Hepatocyte (in vitro differentiated cells): ENCODE measurements at regions not wholly inside any gene's neighbourhood (a gene's known extent, or its start where the extent isn't known, plus 50 kb on each side); places are given as distances from the start of the nearest gene placed in this dataset.

Source experiments
- DNase-seq: peaks from one replicate; pipeline ENCODE4 v3.0.0-alpha.2; 2016; ENCODE audit warnings: low spot score
- H2AFZ ChIP-seq: fragments of 200-600 bp; sonication (generic); 2 replicates; pipeline ENCODE4 v1.6.0; 2016; ENCODE audit warnings: antibody characterized with exemption, mild to moderate bottlenecking
- H3K27ac ChIP-seq: fragments of 200-600 bp; sonication (generic); 2 replicates; pipeline ENCODE4 v1.5.1; 2016; ENCODE audit warnings: mild to moderate bottlenecking
- H3K27me3 ChIP-seq: fragments of 200-600 bp; sonication (generic); 2 replicates; pipeline ENCODE4 v1.6.1; 2016
- H3K36me3 ChIP-seq: fragments of 200-600 bp; sonication (generic); replicated peaks from 2 replicates; pipeline ENCODE4 v1.5.1; 2016; ENCODE audit warnings: low read depth; ENCODE audit not compliant: insufficient read depth
- H3K4me1 ChIP-seq: fragments of 200-600 bp; sonication (generic); 2 replicates; pipeline ENCODE4 v1.5.1; 2016; ENCODE audit warnings: mild to moderate bottlenecking, moderate library complexity; ENCODE audit not compliant: insufficient read depth
- H3K4me2 ChIP-seq: fragments of 200-600 bp; sonication (generic); 2 replicates; pipeline ENCODE4 v1.6.0; 2016
- H3K4me3 ChIP-seq: fragments of 200-600 bp; sonication (generic); 2 replicates; pipeline ENCODE4 v1.5.1; 2016; ENCODE audit warnings: mild to moderate bottlenecking
- H3K79me2 ChIP-seq: fragments of 200-600 bp; sonication (generic); 2 replicates; pipeline ENCODE4 v1.6.0; 2017; ENCODE audit warnings: mild to moderate bottlenecking
- H3K9me2 ChIP-seq: fragments of 200-600 bp; sonication (generic); replicated peaks from 2 replicates; pipeline ENCODE4 v1.6.0; 2017; ENCODE audit warnings: mild to moderate bottlenecking; ENCODE audit not compliant: insufficient read depth
- H3K9me3 ChIP-seq: fragments of 200-600 bp; sonication (generic); 2 replicates; pipeline ENCODE4 v1.5.1; 2016; ENCODE audit warnings: low read depth, mild to moderate bottlenecking
- H4K20me1 ChIP-seq: fragments of 200-600 bp; sonication (generic); 2 replicates; pipeline ENCODE4 v1.6.0; 2016; ENCODE audit warnings: mild to moderate bottlenecking; ENCODE audit not compliant: insufficient read depth, poor library complexity, severe bottlenecking
- EZH2 ChIP-seq: fragments of 200-600 bp; sonication (generic); IDR thresholded peaks from 2 replicates; pipeline ENCODE4 v1.6.1; 2016; ENCODE audit warnings: antibody characterized with exemption, mild to moderate bottlenecking, borderline replicate concordance
- EZH2phosphoT487 ChIP-seq: fragments of 200-600 bp; sonication (generic); IDR thresholded peaks from one replicate; pipeline ENCODE4 v1.6.1; 2018; ENCODE audit warnings: antibody characterized with exemption, mild to moderate bottlenecking, low read depth, moderate library complexity; ENCODE audit not compliant: unreplicated experiment, severe bottlenecking
- WGBS: methylation state at CpG from one replicate; pipeline ENCODE4 v1.1.6; 2016; ENCODE audit warnings: low lambda C conversion rate; ENCODE audit errors: missing lambda C conversion rate; 5-methylcytosine and 5-hydroxymethylcytosine counted together
- TF ChIP-seq, protein P1 (sequence below): fragments of 200-600 bp; sonication (generic); IDR thresholded peaks from 2 replicates; pipeline ENCODE4 v1.5.1; 2016; ENCODE audit warnings: antibody characterized with exemption, mild to moderate bottlenecking; ENCODE audit not compliant: poor library complexity

DNA sequence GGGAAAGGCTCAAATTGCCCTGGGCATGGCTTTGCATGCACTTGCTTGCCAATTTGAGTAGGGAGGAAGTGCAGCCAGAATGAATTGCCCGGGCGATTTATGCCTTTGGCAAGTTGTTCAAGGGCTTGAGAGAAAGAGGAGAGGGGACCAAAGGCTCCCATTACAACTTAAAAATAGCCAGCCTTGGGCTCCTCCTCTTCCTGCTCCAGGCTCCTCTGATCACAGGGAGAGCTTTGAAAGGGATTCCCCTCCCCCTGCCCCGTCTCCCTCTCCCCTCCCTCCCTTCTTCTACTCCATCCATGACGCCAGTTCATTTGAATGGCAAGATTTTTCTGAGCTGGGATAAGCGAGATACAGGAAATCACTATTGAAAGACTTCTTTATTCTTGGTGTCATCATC is 304.9 kb upstream of the JAG1 start:
- Histone ChIP-seq H3K27me3 (no peaks in the 10 kb centered on the region), H3K79me2 (no peaks in the 10 kb centered on the region), H3K4me1 (no peaks in the 10 kb centered on the region), H3K36me3 (no peaks in the 10 kb centered on the region), H3K9me3 (no peaks in the 10 kb centered on the region), H3K27ac (no peak overlapping the region), H3K4me3 (no peak overlapping the region), H3K9me2 (no peaks in the 10 kb centered on the region), H4K20me1 (no peaks in the 10 kb centered on the region), H2AFZ (no peak overlapping the region), H3K4me2 (no peak overlapping the region)
- WGBS, result 84% methylated on average over 5 of the region's 5 CpGs
- no peak for TF ChIP-seq EZH2phosphoT487
- TF ChIP-seq EZH2, result no peak
- TF ChIP-seq, protein P1, sequence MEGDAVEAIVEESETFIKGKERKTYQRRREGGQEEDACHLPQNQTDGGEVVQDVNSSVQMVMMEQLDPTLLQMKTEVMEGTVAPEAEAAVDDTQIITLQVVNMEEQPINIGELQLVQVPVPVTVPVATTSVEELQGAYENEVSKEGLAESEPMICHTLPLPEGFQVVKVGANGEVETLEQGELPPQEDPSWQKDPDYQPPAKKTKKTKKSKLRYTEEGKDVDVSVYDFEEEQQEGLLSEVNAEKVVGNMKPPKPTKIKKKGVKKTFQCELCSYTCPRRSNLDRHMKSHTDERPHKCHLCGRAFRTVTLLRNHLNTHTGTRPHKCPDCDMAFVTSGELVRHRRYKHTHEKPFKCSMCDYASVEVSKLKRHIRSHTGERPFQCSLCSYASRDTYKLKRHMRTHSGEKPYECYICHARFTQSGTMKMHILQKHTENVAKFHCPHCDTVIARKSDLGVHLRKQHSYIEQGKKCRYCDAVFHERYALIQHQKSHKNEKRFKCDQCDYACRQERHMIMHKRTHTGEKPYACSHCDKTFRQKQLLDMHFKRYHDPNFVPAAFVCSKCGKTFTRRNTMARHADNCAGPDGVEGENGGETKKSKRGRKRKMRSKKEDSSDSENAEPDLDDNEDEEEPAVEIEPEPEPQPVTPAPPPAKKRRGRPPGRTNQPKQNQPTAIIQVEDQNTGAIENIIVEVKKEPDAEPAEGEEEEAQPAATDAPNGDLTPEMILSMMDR, result no peak
- DNase-seq, result no peak

DNA sequence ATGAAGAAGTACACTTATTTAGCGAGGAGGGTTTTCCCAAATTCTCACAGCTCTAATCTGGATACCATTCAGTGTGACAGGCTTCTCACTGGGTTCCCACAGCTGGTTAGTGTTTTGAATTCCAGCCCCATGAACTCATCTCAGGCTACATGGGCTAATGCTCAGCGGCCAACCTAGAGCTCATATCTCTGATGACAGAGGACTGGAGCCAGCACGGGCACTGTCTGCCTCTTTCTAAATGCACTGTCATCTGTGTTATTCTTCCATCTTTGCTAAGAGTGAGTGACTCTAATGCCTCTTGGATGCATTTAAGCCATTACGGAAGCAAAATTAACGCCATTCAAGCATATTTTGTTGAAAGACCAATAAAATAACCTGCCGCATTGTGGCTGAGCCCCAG is 308.9 kb upstream of the JAG1 start:
- H3K9me2 ChIP-seq, result no peaks in the 10 kb centered on the region
- TF ChIP-seq EZH2, result no peak
- no peak for TF ChIP-seq EZH2phosphoT487
- TF ChIP-seq, protein P1, result no peak
- no peaks in the 10 kb centered on the region for H3K36me3 ChIP-seq
- no peaks in the 10 kb centered on the region for H3K4me1 ChIP-seq
- no peaks in the 10 kb centered on the region for H3K27me3 ChIP-seq
- H3K79me2 ChIP-seq, result no peaks in the 10 kb centered on the region
- WGBS, result 55% methylated on average over 6 of the region's 6 CpGs
- H4K20me1 ChIP-seq, result no peaks in the 10 kb centered on the region
- no peaks in the 10 kb centered on the region for H3K9me3 ChIP-seq
- DNase-seq, result peak; percentile 40
- H2AFZ ChIP-seq, result no peak overlapping the region
- H3K27ac ChIP-seq, result no peak overlapping the region
- H3K4me2 ChIP-seq, result no peak overlapping the region
- H3K4me3 ChIP-seq, result no peak overlapping the region

DNA sequence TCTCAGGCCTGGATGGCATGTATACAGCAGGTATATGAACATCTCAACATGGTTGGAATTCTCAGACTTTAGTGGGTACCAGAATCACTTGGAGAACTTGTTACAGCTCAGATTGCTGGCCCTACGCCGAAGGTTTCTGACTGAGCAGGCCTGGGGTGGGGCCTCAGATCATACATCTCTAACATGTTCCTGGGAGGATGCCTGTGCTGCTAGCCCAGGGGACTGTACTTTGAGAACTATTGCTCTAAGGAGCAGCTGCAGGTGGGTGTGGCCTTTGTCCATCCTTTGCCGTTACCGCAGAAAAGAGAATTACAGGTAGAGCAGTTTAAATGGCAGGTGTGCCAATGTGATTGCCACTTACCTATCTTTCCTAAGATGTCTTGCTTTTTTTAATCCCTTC is 310.5 kb upstream of the JAG1 start:
- no peaks in the 10 kb centered on the region for H3K79me2 ChIP-seq
- no peaks in the 10 kb centered on the region for H3K9me2 ChIP-seq
- no peak overlapping the region for H3K4me3 ChIP-seq
- no peaks in the 10 kb centered on the region for H4K20me1 ChIP-seq
- H3K4me2 ChIP-seq, result no peak overlapping the region
- 98% methylated on average over 4 of the region's 4 CpGs for WGBS
- TF ChIP-seq, protein P1, result no peak
- TF ChIP-seq EZH2phosphoT487, result no peak
- TF ChIP-seq EZH2, result no peak
- H3K4me1 ChIP-seq, result no peaks in the 10 kb centered on the region
- no peaks in the 10 kb centered on the region for H3K9me3 ChIP-seq
- no peaks in the 10 kb centered on the region for H3K36me3 ChIP-seq
- H3K27ac ChIP-seq, result no peak overlapping the region
- H2AFZ ChIP-seq, result no peak overlapping the region
- no peaks in the 10 kb centered on the region for H3K27me3 ChIP-seq
- no peak for DNase-seq

DNA sequence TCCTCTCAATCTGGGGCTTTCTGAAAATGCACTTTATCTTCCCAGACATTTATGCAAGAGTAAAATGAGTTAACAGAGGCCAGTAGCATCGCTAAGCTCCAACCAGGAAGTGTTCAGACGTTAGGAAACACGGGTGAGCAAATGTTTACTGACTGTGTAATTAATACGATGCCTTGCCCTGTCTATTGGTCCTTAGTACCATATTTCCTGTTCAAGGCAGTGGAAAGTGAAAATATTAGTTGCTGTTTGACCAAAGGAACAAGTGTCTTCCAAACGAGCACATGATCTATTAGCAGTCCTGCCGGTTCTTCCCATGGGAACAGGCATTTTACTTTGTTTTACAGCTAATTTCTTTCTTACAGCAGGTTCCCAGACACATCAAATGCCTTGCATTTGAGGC is 311.1 kb upstream of the JAG1 start:
- Histone ChIP-seq H3K36me3 (no peaks in the 10 kb centered on the region), H3K79me2 (no peaks in the 10 kb centered on the region), H3K4me2 (no peak overlapping the region), H3K4me1 (no peaks in the 10 kb centered on the region), H3K4me3 (no peak overlapping the region), H3K9me3 (no peaks in the 10 kb centered on the region), H2AFZ (peak overlapping the region; percentile 41), H3K27ac (no peak overlapping the region), H4K20me1 (no peaks in the 10 kb centered on the region), H3K9me2 (no peaks in the 10 kb centered on the region), H3K27me3 (no peaks in the 10 kb centered on the region)
- 56% methylated on average over 6 of the region's 6 CpGs for WGBS
- peak; percentile 14 for DNase-seq
- TF ChIP-seq EZH2 (no peak), EZH2phosphoT487 (no peak)
- TF ChIP-seq, protein P1, result no peak
